ENCODE measurements at regions not wholly inside any gene's neighbourhood (a gene's known extent, or its start where the extent isn't known, plus 50 kb on each side); places are given as distances from the start of the nearest gene placed in this dataset.
"Not testable (repeated sequence)": the region's sequence is repeated elsewhere in the genome, so short reads cannot be mapped to it uniquely, and the experiment has no call there.

DNA sequence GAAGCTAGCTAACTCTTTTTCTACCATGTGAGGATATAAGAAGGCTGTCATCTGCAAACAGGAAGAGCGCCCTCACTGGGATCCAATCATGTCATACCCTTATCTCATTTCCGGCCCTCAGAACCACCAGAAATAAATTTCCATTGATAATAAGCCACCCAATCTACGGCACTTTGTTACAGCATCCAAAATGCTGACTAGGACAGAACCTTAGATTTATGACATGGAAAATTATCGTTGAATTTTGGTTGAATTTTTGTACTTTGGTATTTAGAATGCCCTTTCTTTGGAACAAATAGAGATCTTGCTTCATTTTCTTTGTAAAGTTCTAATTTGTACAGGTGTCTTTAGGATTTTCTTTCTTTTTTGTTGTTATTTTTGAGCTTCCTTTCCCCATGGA lies 53.3 kb upstream of the CYLC2 start:
- DNase-seq = no peak

DNA sequence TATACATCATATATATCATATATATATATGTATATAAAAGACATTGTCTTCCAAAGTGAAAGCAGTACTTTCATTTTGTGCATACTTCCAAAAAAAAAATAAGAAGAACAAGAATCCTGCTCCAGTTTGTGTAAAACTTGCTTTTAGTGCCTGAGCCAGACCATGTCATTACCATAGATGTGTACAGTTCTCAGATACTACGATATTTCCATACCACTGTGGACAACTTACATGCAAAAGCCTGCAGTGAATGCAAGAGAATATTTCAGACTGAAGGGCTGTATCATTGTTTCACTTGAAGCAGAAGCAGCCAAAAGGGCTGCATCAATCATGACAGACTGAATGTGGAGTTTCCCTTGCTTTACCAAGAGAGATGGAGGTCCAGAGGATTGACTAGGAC lies 72.6 kb upstream of the CYLC2 start:
- no peak for DNase-seq

DNA sequence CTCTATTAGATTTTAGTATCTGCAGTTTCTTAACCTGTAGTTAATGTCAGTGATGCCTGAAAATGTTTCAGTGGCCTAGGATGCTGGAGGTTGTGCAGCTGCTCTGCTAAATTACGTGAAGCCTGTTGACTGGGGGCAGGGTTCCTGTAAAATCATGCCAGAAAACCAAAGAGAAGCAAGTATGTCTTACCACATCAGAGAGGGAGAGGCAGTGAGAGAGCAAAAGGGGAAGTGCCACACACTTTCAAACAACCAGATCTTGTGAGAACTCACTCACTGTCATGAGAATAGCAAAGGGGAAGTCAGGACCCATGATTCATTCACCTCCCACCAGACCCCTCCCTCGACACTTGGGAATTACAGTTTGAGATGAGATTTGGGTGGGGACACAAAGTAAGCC lies 83.9 kb upstream of the CYLC2 start:
- no peak for DNase-seq

DNA sequence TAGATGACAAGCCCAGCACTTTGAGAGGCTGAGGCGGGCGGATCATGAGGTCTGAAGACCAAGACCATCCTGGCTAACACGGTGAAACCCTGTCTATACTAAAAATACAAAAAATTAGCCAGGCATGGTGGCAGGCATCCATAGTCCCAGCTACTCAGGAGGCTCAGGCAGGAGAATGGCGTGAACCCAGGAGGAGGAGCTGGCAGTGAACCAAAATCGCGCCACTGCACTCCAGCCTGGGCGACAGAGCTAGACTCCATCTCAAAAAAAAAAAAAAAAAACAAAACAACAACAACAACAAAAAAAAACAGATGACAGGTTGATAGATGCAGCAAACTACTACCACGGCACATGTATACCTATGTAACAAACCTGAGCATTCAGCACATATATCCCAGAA lies 89.3 kb upstream of the CYLC2 start:
- not testable (repeated sequence) for DNase-seq

DNA sequence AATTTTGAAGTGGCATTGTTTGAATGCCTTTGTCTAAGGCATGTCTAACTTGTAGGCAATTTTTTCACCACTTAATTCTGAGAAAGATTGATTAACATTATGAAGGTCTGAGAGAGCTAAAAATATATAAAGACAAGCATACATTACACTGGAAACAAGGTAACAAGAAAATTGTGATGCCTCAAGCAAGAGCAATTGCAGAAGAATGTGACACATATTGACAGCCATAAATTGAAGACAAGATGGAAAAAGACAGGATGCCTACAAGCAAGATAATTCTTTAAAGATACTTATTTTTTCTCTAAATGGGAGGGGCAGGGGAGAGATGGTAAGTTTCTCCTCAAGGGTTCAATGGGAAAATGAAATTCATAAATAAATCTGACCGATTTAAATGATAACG lies 103.1 kb upstream of the CYLC2 start:
- no peak for DNase-seq

DNA sequence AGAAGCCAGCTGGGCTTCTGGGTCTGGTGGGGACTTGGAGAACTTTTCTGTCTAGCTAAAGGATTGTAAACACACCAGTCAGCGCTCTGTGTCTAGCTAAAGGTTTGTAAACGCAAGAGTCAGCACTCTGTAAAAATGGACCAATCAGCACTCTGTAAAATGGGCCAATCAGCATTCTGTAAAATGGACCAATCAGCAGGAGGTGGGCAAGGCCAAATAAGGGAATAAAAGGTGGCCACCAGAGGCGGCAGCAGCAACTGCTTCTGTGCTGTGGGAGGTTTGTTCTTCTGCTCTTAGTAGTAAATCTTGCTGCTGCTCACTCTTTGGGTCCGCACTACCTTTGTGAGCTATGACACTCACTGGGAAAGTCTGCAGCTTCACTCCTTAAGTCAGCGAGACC lies 106.4 kb upstream of the CYLC2 start:
- not testable (repeated sequence) for DNase-seq

DNA sequence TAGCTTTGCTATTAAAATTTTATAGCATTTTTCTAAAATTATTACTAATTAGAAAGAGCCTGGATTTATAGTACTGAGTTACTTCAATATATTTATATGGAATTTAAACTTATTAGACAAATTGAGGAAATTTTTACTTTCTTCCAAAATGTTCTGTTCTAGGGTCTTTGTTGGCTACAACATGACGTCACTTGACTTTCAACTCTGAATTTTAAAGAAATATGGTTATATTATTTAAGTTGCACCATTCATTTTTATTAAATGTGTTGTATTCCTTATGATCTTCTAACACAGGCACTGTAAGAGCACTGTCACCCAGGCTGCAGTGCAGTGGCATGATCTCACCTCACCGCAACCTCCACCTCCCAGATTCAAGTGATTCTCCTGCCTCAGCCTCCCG lies 119.4 kb upstream of the CYLC2 start:
- no peak for DNase-seq

DNA sequence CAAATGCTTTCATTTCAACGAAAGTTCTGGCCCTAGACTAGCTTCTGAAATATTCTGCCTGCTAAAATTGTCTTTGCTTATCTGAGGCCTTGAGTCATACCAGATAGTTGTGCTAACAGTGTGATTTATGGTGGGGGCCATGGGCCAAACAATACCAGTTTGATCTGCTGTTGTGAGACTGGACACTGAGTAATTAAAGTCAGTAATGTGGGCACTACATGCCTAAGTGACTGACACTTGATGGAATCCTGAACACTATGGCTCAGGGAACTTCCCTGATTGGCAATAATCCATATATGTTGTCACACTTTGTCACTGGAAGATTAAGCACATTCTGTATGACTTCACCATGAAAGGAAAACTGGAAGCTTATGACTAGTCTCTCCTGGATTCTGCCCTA lies 127.6 kb upstream of the CYLC2 start:
- DNase-seq = no peak

DNA sequence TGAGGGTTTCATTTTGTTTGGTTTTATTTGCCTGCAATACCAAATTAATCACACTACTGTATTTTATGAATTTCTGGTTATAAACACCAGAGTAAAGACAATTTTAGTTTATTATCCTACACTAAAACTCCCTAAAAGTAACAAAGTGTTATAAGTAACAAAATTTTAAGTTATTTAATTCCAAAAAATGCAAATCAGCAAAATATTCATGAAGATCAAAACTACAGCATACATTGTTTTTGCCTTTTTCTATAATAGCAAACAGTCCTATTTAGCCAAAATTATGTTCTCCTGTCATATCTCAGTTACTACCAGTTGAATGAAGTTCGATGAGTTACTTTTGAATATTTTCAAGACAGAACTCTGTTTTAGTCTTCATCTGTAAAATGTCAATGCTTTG lies 132.7 kb upstream of the CYLC2 start:
- DNase-seq = no peak

DNA sequence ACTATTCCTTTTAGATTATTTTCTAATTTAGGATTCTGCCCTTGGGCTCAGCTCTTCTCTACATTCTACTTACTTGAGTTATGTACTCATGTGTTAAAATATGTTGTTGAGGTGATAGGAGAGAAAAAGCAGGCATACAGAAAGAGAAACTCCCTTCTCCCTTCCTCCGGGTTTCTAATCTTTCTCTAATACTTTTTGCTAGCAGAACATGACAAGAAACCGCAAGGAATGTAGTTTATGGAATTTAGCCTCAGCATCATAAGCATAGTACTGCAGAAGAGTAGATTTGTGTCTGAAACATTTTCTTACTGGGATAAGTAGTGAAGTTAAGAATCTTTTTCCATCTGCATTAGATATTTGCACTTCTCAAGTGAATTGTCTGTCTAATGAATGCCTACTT lies 139.5 kb upstream of the CYLC2 start:
- DNase-seq = no peak

DNA sequence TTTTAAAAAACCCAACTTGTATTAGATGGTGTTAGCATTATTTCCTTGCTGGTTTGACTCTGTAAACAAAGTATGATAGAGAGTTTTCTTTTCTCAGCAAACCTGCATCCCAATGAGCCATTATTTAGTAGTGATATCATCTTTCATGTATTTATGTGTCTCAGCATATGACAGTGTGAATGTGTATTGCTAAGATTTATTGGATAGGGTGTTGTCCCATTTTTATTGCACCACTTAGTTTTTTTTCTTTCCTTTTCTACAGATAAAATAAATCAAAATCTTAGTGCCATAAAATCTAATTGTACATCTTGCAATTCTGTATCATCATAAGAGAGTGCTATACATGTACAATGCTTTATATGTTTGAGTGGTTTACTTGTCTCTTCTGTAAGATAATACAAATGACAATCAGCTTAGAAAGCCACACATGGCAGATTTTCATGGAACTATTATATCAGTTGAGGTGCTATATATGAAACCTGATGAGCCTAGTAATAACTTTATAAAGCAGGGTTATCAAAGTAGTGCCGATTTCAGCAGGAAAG lies 149.2 kb upstream of the CYLC2 start:
- DNase-seq = no peak

DNA sequence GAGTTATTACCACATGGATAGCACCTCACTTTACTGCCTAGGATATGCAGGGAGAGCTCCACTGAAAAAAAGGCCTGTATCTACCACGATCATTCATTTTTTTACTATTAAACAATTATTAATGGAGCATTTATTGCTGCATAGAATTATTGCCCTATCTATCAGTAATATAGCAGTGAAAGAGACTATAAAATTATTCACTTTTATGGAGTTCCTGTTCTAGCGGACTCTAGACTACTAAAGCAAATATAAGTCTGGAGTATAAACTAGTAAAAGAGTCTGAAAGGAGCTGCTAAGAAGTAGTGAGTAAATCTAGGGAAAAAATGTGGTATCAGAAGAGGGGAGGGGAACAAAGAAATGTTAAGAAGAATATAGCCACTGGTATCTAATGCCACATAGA lies 150.4 kb upstream of the CYLC2 start:
- no peak for DNase-seq

DNA sequence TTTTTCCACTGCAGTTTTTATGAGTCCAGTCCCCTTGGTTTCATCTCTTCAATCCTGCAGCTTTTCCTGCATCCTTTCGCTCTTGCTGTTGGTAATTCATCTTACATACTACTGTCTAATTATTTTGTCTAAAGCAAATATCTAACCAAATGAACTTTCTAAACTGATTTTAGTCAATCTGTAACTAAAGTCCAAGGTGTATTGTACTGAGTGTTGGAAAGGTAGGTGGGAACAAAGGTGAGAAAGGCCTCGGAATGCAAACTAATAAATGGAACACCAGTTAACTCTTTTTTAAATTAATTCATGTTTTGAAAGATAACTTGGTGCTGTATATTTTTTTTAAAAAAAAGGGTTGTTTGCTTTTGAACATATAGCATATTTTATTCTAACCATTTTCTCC lies 152.7 kb upstream of the CYLC2 start:
- DNase-seq = no peak

DNA sequence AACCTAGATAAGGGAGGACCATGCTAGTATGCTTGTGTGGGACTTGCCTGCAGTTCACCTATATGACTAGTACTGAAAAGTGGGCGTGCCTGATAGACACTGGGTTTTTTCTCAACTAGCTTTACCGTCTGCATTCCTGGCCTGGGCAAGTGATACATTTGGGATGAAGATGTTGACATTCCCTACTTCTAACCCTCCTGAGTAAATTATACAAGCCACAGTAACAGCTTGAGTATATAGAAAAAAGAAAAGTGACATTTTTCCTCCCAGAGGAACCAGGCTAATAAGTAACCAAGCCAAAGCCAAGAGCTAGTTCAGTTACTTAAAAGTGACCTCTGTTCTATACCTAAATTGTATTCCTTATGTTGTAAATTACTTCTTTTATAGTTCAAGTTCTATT lies 153.8 kb upstream of the CYLC2 start:
- DNase-seq = no peak

DNA sequence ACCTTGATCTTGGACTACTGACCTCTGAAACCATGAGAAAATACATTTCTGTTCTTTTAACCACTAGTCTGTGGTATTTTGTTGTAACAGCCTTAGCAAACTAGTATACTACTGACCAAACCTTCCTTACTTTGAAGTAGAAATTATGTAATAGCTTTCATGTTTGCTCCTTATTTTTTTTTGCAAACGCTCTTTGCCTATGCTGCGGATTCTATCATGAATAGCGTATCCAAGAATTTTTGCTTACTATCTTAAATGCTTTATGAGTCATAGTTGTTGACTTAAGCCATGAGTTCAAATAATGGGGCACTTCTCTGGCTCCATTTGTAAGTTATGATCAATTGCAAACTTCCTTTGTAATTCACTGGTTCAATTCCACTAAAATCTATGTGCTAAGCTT lies 154.8 kb upstream of the CYLC2 start:
- no peak for DNase-seq

DNA sequence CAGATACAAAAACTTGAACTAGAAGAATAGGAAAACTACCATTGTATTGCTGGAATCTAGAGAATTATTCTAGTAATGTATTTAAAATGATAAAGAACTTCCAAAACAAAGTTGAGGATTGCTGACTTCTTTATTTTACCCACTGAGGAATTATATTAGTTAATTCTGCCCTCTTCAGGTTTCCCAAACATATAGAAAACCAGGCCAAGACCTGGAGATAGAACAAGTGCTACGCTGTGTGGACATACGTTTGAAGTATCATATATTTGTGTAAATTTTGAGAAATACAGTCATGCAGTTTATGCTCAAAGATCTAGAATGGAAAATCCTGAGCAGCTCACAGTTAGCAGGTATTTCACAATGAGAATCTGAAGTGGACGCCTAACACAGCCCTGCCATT lies 162.3 kb upstream of the CYLC2 start:
- DNase-seq = no peak

DNA sequence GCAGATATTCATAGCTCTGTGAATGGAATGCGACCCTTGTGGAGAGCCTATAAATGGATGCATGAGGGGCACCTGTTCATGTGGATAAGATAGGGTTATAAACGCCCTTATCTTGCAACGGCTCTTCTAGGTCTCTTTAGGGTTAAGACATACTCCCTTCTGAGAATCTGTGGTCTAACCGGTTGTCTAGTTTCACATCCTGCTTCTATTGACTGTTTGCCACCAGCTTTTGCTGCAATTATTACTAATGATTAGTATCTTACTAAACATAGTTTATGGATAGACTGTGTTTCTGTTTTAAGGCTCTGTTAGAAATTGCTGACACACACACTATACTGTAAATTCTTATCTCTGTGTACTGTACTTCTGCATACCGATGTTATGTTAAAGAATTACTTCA lies 198.9 kb upstream of the CYLC2 start:
- DNase-seq = no peak

DNA sequence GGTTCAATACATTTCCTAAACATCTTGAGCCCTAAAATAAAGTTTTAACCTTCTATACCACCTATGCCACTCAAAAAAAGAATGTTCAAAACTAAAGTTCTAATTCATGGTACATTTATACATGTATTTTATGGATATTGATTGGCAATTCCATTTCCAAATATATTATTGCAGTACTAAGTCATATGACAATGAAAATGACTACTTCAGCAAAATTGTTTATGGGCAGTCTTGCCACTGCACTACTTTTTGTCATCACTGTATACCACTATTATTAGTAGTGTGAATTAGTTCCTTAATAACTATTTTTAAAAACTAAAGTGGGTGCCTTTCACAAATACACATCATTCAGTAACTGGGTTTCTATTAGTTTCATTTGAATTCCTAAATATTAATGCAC lies 199.6 kb upstream of the CYLC2 start:
- no peak for DNase-seq

DNA sequence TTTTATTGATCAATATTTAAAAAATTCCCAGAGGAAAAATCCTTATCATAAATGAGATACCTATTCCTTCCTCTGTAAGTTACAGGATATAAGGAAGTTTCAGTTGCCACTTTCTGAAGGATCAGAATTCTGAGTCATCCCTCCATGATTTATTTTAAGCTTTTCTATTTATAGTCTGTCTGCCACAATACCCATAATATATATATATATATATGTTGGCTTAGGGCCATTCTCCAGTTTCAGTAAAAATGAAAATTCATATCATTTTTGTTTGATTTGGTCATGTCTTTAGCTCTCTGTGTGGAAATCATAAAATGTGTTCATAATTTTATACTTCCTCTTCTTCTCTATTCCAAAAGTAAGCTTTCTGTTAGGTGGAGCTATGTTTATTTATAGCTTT lies 215.8 kb upstream of the CYLC2 start:
- no peak for DNase-seq

DNA sequence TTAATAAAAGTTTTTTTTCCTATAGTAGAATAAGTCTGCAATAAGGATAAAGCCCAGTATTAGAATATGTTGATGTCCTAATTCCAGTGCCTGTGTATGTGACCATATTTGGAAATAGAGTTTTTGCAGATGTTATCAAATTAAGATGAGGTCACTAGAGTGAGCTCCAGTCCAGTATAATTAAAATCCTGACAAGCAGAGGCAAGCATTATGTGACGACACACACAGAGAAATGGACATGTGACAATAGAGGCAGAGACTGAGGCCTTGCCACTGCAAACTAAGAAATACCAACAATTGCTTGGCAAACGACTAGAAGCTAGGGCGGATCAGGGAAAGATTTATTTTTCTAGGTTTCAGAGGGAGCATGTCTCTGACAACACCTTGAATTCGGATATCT lies 216.4 kb upstream of the CYLC2 start:
- DNase-seq = no peak

DNA sequence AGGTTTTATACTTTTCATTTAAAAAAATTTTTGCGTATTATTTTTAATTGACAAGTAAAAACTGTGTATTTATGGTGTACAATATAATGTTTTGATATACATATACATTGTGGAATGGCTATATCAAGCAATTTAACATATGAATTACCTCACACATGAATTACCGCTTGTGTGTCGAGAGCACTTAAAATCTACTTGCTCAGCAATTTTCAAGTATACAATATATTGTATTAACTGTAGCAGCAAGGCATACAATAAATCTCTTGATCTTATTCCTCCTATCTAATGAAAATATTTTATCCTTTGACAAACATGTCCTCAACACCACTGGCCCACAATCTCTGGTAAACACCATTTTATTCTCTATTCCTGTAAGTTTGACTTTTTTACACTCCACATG lies 224.4 kb upstream of the CYLC2 start:
- no peak for DNase-seq

DNA sequence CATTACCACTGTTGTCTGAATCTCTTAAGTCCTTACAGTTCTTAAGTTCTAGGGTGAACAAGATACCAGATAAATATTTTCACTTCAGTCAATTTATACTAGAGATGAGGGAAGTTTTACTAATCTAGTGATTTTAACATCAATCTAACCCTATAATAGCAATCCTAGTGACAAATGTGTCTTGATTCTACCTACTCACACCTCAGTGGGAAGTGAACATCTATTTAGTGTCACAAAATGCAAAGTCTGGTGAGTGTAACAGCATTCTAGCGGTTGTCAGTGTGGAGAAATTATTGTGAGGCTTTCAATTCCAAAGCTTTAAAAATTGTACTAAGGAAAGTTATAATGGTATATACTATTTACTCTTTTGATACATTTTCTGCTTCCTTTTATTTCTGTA lies 225.8 kb upstream of the CYLC2 start:
- DNase-seq = no peak

DNA sequence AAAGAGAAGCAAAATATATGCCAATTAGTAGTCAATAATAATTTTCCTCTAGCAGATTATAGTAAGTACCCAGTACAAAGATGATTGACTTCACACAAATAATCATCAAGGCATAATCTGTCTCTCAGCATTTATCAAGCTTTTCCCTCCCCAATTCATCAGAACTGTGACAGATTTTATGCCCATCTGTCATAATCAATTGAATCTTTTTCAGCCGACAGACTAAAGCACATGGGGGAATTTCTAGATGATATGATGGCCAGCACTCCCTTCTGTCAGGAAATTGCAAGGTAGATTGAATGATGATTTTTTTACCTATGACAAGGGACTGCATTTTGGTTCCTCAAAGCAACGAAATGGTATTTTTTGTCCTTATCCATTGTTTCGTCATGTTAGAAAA lies 227.1 kb upstream of the CYLC2 start:
- no peak for DNase-seq

DNA sequence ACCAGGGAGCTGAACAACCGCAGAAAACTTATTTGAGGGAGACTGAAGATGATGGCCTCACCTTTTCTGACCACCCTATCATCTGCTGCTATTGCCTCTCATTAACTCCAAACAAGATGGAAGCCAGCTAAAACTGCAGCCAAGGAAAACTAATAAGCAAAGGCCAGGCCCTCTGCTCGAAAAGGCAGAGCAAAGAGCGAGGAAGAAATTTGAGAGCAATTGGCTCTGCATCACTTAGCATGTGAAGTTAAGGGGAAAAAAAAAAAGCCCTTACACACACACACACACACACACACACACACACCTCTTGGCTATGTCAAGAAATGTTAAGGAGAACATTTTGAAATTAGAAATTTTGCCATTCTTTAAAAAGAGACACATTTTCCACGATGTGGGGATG lies 228.1 kb upstream of the CYLC2 start:
- DNase-seq = no peak

DNA sequence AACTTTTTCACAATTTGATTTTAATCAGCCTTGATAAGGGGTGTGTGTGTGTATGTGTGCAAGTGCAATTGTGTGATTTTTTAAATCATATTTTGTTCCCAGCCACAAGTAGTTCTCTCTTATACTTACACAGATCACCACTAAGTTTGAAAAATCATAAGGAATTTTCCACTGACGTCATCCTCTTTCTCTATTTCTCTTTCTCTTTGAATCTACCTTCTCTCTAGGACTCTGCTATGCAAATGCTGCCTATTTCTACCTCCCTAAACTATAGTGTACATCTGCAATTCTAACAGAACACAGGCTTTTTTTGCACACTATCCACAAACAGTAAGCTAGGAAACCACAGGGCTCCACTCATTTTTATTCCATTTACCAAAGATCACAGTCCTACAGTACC lies 254.6 kb upstream of the CYLC2 start:
- DNase-seq = no peak

DNA sequence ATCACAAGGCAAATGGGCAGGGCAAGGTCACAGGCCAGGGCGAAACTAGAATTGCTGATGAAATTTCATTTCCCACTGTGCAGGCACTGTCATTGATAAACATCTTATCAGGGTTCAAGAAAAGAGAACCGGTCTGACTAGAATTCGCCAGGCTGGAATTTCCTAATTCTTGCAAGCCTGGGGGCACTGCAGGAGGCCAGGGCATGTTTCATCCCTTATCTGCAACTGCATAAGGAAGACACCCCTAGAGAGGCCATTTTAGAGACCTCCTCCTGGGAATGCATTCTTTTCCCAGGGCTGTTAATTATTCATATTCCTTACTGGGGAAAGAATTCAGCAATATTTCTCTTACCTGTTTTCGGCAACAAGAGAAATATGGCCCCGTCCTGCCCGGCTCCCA lies 266.2 kb upstream of the CYLC2 start:
- no peak for DNase-seq

Measured in left hindlimb (tissue), 1 donor.